GM12878 (cell line): ENCODE measurements at regions not wholly inside any gene's neighbourhood (a gene's known extent, or its start where the extent isn't known, plus 50 kb on each side); places are given as distances from the start of the nearest gene placed in this dataset.

Source experiments
- ATAC-seq: fragments of 200-7000 bp; cut with Tn5 transposase; 3 replicates; pipeline ENCODE4 v1.9.1; 2020; ENCODE audit warnings: mild to moderate bottlenecking, moderate library complexity
- BruUV-seq: library from RNA; stranded (reverse); fragments of 400-500 nt; replicated peaks from 2 replicates; lab custom pipeline; 2021; lab: Mats Ljungman, UMichigan
- CTCF ChIA-PET: fragments of 300-600 bp; sonication (Branson Sonifier 250); formaldehyde crosslinking; extraction: SDS; loops from one replicate; lab custom pipeline; 2021; ENCODE audit warnings: inconsistent platforms; lab: Yijun Ruan, JAX
- POLR2A ChIA-PET: fragments of 350-600 bp; formaldehyde crosslinking; extraction: SDS; loops from one replicate; lab custom pipeline; 2021; ENCODE audit warnings: inconsistent platforms; lab: Charles Lee
- RAD21 ChIA-PET: fragments of 300-600 bp; sonication (Branson Sonifier 250); formaldehyde crosslinking; loops from one replicate; lab custom pipeline; 2023; ENCODE audit warnings: antibody characterized with exemption; ENCODE audit not compliant: unreplicated experiment; lab: Charles Lee
- SMC1A ChIA-PET: fragments of 300-600 bp; sonication (Branson Sonifier 250); formaldehyde crosslinking; loops from one replicate; lab custom pipeline; 2023; ENCODE audit not compliant: unreplicated experiment, uncharacterized antibody; lab: Charles Lee
- DNase-seq: peaks from one replicate; pipeline ENCODE4 v3.0.0-alpha.2; 2011; ENCODE audit warnings: low read depth, low spot score
- FAIRE-seq: peaks from 3 replicates; lab custom pipeline; 2011; peaks lifted over from hg19 to GRCh38; lab: Jason Lieb, UNC
- H2AFZ ChIP-seq: 2 replicates; pipeline ENCODE4 v1.6.0; 2011; ENCODE audit warnings: low read depth, low read length, control low read depth; ENCODE audit not compliant: control insufficient read depth
- H3K27ac ChIP-seq: 2 replicates; pipeline ENCODE4 v1.5.1; 2011; ENCODE audit warnings: control low read depth; ENCODE audit not compliant: control insufficient read depth, insufficient read depth
- H3K27me3 ChIP-seq, 2 experiments: replicated peaks in 1 of 2; 2 replicates each; pipeline versions ENCODE4 v1.6.0 to v1.6.1; 2011; ENCODE audit warnings: low read length in 1 of 2; ENCODE audit not compliant: control insufficient read depth in 2 of 2, insufficient read depth in 2 of 2
- H3K36me3 ChIP-seq, 2 experiments: 2 replicates each; pipeline ENCODE4 v1.5.1; 2011; ENCODE audit warnings: low read length in 1 of 2; ENCODE audit not compliant: control insufficient read depth in 2 of 2, insufficient read depth in 2 of 2
- H3K4me1 ChIP-seq: 2 replicates; pipeline ENCODE4 v1.6.1; 2011; ENCODE audit warnings: mild to moderate bottlenecking, low read length, moderate library complexity, mixed read lengths; ENCODE audit not compliant: control insufficient read depth, insufficient read depth
- H3K4me2 ChIP-seq: 2 replicates; pipeline ENCODE4 v1.6.0; 2011; ENCODE audit warnings: control low read depth; ENCODE audit not compliant: control insufficient read depth, insufficient read depth
- H3K4me3 ChIP-seq: fragments of 200-600 bp; sonication (generic); 2 replicates; pipeline ENCODE4 v1.5.1; 2016
- H3K79me2 ChIP-seq: 2 replicates; pipeline ENCODE4 v1.6.0; 2011; ENCODE audit warnings: low read length; ENCODE audit not compliant: control insufficient read depth, insufficient read depth
- H3K9ac ChIP-seq: 2 replicates; pipeline ENCODE4 v1.8.0; 2011; ENCODE audit warnings: low read length, control low read depth, mixed read lengths; ENCODE audit not compliant: control insufficient read depth, insufficient read depth
- H3K9me3 ChIP-seq: replicated peaks from 3 replicates; pipeline ENCODE4 v1.5.1; 2011; ENCODE audit warnings: mild to moderate bottlenecking, low read length; ENCODE audit not compliant: control insufficient read depth, insufficient read depth
- H4K20me1 ChIP-seq: 2 replicates; pipeline ENCODE4 v1.6.0; 2011; ENCODE audit not compliant: control insufficient read depth, insufficient read depth
- CHD1 ChIP-seq: IDR thresholded peaks from 2 replicates; pipeline ENCODE4 v1.6.1; 2012; ENCODE audit warnings: low read depth, low read length, improper control_type of control experiment
- HDAC2 ChIP-seq: fragments of 200-600 bp; sonication (generic); IDR thresholded peaks from 2 replicates; pipeline ENCODE4 v1.6.1; 2017
- HDGF ChIP-seq: fragments of 450-650 bp; IDR thresholded peaks from 2 replicates; pipeline ENCODE4 v1.6.1; 2016; ENCODE audit warnings: antibody characterized with exemption
- NBN ChIP-seq: fragments of 450-650 bp; IDR thresholded peaks from 2 replicates; pipeline ENCODE4 v1.6.1; 2016
- NFYB ChIP-seq: IDR thresholded peaks from 2 replicates; pipeline ENCODE4 v1.6.1; 2011; ENCODE audit warnings: low read depth, mild to moderate bottlenecking, low read length, improper control_type of control experiment, moderate library complexity; ENCODE audit not compliant: insufficient read depth
- NRF1 ChIP-seq: conservative IDR thresholded peaks from 2 replicates; pipeline ENCODE4 v1.6.1; 2011; ENCODE audit warnings: mild to moderate bottlenecking, low read depth, low read length, improper control_type of control experiment
- POLR2AphosphoS2 ChIP-seq: IDR thresholded peaks from 2 replicates; pipeline ENCODE4 v1.6.1; 2011; ENCODE audit warnings: low read depth, mild to moderate bottlenecking, low read length, improper control_type of control experiment, moderate library complexity
- POLR2AphosphoS5 ChIP-seq: IDR thresholded peaks from 2 replicates; pipeline ENCODE4 v1.6.1; 2011; ENCODE audit warnings: mild to moderate bottlenecking, low read length, inconsistent platforms
- SREBF2 ChIP-seq: IDR thresholded peaks from 2 replicates; pipeline ENCODE4 v1.6.1; 2012; ENCODE audit warnings: mild to moderate bottlenecking, low read length
- WGBS: methylation state at CpG from one replicate; pipeline ENCODE4 v1.1.6; 2016; ENCODE audit warnings: low lambda C conversion rate; ENCODE audit not compliant: insufficient replicate concordance, insufficient coverage; ENCODE audit errors: missing lambda C conversion rate; 5-methylcytosine and 5-hydroxymethylcytosine counted together
- in situ Hi-C: fragments of 300-500 bp; cut with MboI; formaldehyde crosslinking; loops from 9 replicates; pipeline ENCODE4 v1.14.3; 2018; ENCODE audit warnings: mixed read lengths
- intact Hi-C: fragments of 100-400 bp; cut with micrococcal nuclease; formaldehyde crosslinking; loops from one replicate; pipeline ENCODE4 v1.14.2; 2022; ENCODE audit not compliant: unreplicated experiment
- TF ChIP-seq, protein P1 (sequence below): fragments of 150-350 bp; IDR thresholded peaks from 2 replicates; pipeline ENCODE4 v1.6.1; 2016; ENCODE audit warnings: low read depth, low read length

DNA sequence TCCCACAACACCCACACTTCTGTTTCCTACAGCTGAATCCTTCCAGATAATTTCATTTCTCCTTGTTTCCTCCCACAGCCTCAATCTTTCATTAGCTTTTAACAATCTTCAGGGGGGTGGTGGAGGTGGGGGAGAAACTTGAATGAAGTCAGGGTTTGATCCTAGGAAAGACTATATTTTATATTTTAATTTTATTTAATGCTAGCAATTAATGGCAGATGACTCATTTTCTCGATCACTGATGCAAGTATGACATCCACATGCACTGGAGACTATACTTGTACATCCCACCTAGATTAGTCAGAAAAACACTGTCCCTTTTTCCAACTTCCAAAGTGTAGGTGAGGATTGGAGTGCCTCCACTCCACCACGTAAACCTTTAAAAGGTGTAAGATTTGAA, 1181.3 kb upstream of the AUTS2 start (continued):
- TF ChIP-seq, protein P1, sequence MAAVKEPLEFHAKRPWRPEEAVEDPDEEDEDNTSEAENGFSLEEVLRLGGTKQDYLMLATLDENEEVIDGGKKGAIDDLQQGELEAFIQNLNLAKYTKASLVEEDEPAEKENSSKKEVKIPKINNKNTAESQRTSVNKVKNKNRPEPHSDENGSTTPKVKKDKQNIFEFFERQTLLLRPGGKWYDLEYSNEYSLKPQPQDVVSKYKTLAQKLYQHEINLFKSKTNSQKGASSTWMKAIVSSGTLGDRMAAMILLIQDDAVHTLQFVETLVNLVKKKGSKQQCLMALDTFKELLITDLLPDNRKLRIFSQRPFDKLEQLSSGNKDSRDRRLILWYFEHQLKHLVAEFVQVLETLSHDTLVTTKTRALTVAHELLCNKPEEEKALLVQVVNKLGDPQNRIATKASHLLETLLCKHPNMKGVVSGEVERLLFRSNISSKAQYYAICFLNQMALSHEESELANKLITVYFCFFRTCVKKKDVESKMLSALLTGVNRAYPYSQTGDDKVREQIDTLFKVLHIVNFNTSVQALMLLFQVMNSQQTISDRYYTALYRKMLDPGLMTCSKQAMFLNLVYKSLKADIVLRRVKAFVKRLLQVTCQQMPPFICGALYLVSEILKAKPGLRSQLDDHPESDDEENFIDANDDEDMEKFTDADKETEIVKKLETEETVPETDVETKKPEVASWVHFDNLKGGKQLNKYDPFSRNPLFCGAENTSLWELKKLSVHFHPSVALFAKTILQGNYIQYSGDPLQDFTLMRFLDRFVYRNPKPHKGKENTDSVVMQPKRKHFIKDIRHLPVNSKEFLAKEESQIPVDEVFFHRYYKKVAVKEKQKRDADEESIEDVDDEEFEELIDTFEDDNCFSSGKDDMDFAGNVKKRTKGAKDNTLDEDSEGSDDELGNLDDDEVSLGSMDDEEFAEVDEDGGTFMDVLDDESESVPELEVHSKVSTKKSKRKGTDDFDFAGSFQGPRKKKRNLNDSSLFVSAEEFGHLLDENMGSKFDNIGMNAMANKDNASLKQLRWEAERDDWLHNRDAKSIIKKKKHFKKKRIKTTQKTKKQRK = no peak
- TF ChIP-seq NFYB (no peak), HDAC2 (no peak), SREBF2 (no peak), NRF1 (no peak), NBN (no peak)

DNA sequence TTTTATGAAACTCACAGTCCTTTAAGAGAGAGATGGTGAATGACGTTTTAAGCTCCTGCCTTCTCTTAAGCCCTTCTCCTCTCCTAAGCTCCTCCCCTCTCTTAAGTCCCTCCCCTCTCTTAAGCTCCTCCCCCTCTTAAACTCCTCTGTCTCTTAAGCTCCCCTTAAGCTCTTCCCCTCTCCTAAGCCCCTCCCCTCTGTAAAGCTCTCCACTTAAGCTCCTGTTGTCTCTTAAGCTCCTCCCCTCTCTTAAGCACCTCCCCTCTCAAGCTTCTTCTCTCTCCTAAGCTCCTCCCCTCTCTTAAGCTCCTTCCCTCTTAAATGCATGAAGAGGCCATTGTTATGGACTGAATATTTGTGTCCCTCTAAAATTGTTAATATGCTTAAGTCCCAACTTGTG, 1180.6 kb upstream of the AUTS2 start:
- Histone ChIP-seq H3K4me1 (no peaks in the 10 kb centered on the region), H3K36me3 (no peaks in the 10 kb centered on the region), H3K9ac (no peak overlapping the region), H3K79me2 (no peaks in the 10 kb centered on the region), H3K27ac (no peak overlapping the region), H3K9me3 (no peaks in the 10 kb centered on the region; the same call in 2 of the 3 replicates), H3K27me3 (no peaks in the 10 kb centered on the region), H3K4me3 (no peak overlapping the region), H3K4me2 (no peak overlapping the region), H2AFZ (no peak overlapping the region), H4K20me1 (no peaks in the 10 kb centered on the region)
- FAIRE-seq = no peak
- CTCF ChIA-PET = no interaction called here
- ATAC-seq = no peak
- no TSS peak for BruUV-seq
- no peak for TF ChIP-seq POLR2AphosphoS5
- TF ChIP-seq POLR2AphosphoS2 = no peak
- TF ChIP-seq HDGF = no peak
- TF ChIP-seq CHD1 = no peak
- SMC1A ChIA-PET = no interaction called here
- intact Hi-C loops (no loop called here), in situ Hi-C loops (no loop called here)
- RAD21 ChIA-PET = no interaction called here
- no peak for DNase-seq
- WGBS = 36% methylated on average over 1 of the region's 1 CpG
- POLR2A ChIA-PET = no interaction called here
